Suppressor macrophage (primary cell): ENCODE measurements at regions not wholly inside any gene's neighbourhood (a gene's known extent, or its start where the extent isn't known, plus 50 kb on each side); places are given as distances from the start of the nearest gene placed in this dataset.
"Not testable (repeated sequence)": the region's sequence is repeated elsewhere in the genome, so short reads cannot be mapped to it uniquely, and the experiment has no call there.

ENCODE experiments used
- DNase-seq, 4 experiments: peaks; one replicate each; pipeline ENCODE4 v3.0.0-alpha.2; 2020 to 2022

GRCh38 chr2:53356291-53356905, 411.2 kb upstream of the CHAC2 start:
- DNase-seq: no peak

- no peak for DNase-seq
Measured at GRCh38 chr2:53353135-53354114, 414.2 kb upstream of the CHAC2 start.

- no peak for DNase-seq
Measured at GRCh38 chr2:53347269-53347668, 420.3 kb upstream of the CHAC2 start.

- no peak for DNase-seq
Measured at GRCh38 chr2:53342248-53342647, 425.4 kb upstream of the CHAC2 start.

GRCh38 chr2:53334610-53335009, 433.0 kb upstream of the CHAC2 start:
- DNase-seq: no peak

- DNase-seq: no peak
Measured at GRCh38 chr2:53331667-53332066, 435.9 kb upstream of the CHAC2 start.

- DNase-seq: no peak
Measured at GRCh38 chr2:53317861-53318260, 449.7 kb upstream of the CHAC2 start.

GRCh38 chr2:53315149-53315548, 452.5 kb upstream of the CHAC2 start:
- no peak for DNase-seq

GRCh38 chr2:53314718-53315117, 452.9 kb upstream of the CHAC2 start:
- no peak for DNase-seq

GRCh38 chr2:53313644-53314043, 454.0 kb upstream of the CHAC2 start:
- not testable (repeated sequence) for DNase-seq

- no peak for DNase-seq
Measured at GRCh38 chr2:53312721-53313120, 454.9 kb upstream of the CHAC2 start.

GRCh38 chr2:53312181-53312580, 455.4 kb upstream of the CHAC2 start:
- no peak for DNase-seq

- no peak for DNase-seq
Measured at GRCh38 chr2:53303012-53303578, 464.5 kb upstream of the CHAC2 start.

GRCh38 chr2:53302455-53302854, 465.1 kb upstream of the CHAC2 start:
- no peak for DNase-seq

- DNase-seq: no peak
Measured at GRCh38 chr2:53289309-53290006, 478.1 kb upstream of the CHAC2 start.

- DNase-seq: no peak
Measured at GRCh38 chr2:53286345-53286744, 481.3 kb upstream of the CHAC2 start.

- no peak for DNase-seq
Measured at GRCh38 chr2:53275743-53276142, 491.9 kb upstream of the CHAC2 start.

- no peak for DNase-seq
Measured at GRCh38 chr2:53268626-53269025, 499.0 kb upstream of the CHAC2 start.

GRCh38 chr2:53268086-53268485, 499.5 kb upstream of the CHAC2 start:
- no peak for DNase-seq

- no peak for DNase-seq
Measured at GRCh38 chr2:53265544-53266299, 501.9 kb upstream of the CHAC2 start.

GRCh38 chr2:53260568-53260967, 507.0 kb upstream of the CHAC2 start:
- no peak for DNase-seq

GRCh38 chr2:53259395-53260009, 508.1 kb upstream of the CHAC2 start:
- no peak for DNase-seq
